ENCODE measurements at regions not wholly inside any gene's neighbourhood (a gene's known extent, or its start where the extent isn't known, plus 50 kb on each side); places are given as distances from the start of the nearest gene placed in this dataset.
"Not testable (repeated sequence)": the region's sequence is repeated elsewhere in the genome, so short reads cannot be mapped to it uniquely, and the experiment has no call there.

DNA sequence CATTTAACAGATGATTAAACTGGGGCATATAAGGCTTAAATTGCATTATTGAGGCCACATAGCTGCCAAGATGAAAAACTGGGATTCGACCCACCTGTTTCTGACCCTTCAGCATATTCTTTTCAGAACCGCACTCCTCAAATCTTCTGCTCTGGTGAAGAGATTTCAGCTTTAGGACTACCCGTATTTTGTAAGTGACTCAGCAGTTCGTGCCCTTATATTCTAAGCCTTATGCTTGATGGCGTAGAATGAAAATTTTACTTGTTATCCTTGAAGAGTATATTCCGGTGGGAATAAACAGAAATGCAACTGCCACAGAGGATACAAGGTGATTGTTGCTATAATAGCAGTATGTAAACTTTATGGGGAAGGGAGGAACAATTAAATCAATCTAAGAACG is 657.1 kb downstream of the DOK5 start:
- H3K27ac ChIP-seq: no peak overlapping the region
- H3K4me3 ChIP-seq: no peak overlapping the region
- no peak for DNase-seq (ENCODE audit: low spot score)
- TF ChIP-seq, protein P1, sequence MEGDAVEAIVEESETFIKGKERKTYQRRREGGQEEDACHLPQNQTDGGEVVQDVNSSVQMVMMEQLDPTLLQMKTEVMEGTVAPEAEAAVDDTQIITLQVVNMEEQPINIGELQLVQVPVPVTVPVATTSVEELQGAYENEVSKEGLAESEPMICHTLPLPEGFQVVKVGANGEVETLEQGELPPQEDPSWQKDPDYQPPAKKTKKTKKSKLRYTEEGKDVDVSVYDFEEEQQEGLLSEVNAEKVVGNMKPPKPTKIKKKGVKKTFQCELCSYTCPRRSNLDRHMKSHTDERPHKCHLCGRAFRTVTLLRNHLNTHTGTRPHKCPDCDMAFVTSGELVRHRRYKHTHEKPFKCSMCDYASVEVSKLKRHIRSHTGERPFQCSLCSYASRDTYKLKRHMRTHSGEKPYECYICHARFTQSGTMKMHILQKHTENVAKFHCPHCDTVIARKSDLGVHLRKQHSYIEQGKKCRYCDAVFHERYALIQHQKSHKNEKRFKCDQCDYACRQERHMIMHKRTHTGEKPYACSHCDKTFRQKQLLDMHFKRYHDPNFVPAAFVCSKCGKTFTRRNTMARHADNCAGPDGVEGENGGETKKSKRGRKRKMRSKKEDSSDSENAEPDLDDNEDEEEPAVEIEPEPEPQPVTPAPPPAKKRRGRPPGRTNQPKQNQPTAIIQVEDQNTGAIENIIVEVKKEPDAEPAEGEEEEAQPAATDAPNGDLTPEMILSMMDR (IDR thresholded peaks at IDR 0.05): no peak

DNA sequence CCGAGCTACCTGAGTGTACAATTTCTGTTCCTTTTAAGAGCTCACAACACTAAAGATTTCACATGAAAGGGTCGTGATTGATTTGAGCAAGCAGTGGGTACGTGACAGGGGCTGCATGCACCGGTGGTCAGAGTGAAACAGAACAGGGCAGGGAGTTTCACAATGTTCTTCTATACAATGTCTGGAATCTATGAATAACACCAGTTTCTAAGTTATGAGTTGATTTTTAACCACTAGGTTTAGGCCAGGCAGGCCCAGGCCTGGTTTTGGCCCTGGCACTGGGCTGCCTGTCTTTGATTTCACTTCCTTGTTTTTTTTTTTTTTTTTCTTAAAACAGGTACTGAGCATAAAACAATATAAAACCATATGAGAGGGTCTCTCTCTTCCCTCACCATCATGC is 642.2 kb downstream of the DOK5 start:
- H3K4me3 ChIP-seq; DNase-seq (ENCODE audit: low spot score); H3K27ac ChIP-seq: not testable (repeated sequence)

DNA sequence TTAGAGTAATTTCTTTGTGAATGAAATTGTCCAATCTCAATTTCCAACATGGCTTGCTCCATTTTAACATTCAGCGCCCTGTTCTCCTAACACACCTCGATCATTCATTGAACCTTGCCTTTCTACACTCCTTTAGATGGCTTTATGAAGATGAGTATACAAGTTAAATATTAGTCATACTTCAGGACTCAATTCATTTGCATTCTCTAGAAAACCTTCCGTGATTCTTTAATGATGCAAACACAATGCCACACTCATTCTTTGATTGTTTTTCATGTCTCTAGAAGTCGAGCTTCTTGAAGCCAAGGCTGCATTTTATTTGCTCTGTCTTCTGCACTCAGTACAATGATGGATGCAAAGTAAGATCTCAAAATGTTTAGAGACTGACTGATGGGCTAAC is 641.2 kb downstream of the DOK5 start:
- Histone ChIP-seq H3K27ac (no peak overlapping the region), H3K4me3 (no peak overlapping the region)
- DNase-seq (ENCODE audit: low spot score): no peak
- TF ChIP-seq, protein P1 (IDR thresholded peaks at IDR 0.05): no peak

DNA sequence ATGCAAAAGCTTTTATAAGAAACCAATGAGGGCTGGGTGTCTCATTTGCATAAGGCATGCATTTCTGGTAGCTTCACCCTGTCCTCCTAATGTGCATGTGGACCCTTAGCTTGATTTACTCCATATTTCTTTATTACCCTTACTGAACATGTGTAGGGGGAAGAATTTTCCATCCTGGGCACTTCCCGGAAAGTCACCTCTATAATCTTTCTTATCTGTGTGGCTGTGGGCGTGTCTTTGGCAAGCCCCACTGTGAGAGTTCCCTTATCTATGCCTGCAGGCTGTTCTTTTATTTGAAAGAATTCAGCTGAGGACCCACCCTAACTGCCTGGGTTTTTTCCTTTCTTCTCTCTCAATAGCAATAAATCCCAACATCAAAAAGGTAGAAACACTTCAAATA is 627.8 kb downstream of the DOK5 start:
- TF ChIP-seq, protein P1 (IDR thresholded peaks at IDR 0.05): no peak
- Histone ChIP-seq H3K27ac (no peak overlapping the region), H3K4me3 (no peak overlapping the region)
- DNase-seq (ENCODE audit: low spot score): no peak

DNA sequence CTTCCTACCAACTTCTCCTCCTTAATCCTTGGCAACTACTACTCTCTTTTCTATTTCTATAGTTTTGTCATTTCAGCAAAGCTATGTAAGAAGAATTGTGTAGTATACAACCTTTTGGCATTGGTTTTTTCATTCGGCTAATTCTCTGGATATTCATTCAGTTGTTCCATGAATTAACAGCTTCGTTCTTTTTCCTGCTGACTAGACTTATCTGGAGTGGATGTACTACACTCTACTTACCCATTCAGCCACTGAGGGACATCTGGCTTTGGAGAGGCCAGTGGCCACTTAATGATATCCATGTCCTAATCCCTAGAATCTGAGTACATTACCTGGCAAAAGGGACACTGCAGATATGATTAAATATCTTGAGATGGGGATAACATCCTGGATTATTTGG is 623.9 kb downstream of the DOK5 start:
- DNase-seq (ENCODE audit: low spot score): no peak
- no peak overlapping the region for H3K27ac ChIP-seq
- no peak overlapping the region for H3K4me3 ChIP-seq
- TF ChIP-seq, protein P1 (IDR thresholded peaks at IDR 0.05): no peak

DNA sequence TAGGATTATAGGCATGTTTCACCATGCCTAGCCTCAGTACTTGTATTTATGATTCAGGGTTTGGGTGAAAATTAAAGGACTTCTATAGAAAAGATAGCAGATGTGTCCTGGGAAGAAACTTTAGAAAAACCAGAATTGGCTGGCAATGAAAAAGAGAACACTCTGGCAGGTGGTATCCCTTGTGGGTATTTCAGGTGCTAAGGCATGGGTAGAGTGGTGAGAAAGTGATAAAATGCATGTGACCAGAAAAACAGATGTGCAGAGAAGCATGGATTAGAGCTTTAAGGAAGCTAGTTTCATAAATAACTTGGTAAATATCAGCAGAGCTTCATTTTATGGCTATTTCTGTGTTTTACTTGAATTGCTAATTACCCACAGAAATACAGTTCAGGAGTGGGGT is 622.2 kb downstream of the DOK5 start:
- no peak overlapping the region for H3K27ac ChIP-seq
- DNase-seq (ENCODE audit: low spot score): no peak
- H3K4me3 ChIP-seq: no peak overlapping the region
- TF ChIP-seq, protein P1 (IDR thresholded peaks at IDR 0.05): no peak

DNA sequence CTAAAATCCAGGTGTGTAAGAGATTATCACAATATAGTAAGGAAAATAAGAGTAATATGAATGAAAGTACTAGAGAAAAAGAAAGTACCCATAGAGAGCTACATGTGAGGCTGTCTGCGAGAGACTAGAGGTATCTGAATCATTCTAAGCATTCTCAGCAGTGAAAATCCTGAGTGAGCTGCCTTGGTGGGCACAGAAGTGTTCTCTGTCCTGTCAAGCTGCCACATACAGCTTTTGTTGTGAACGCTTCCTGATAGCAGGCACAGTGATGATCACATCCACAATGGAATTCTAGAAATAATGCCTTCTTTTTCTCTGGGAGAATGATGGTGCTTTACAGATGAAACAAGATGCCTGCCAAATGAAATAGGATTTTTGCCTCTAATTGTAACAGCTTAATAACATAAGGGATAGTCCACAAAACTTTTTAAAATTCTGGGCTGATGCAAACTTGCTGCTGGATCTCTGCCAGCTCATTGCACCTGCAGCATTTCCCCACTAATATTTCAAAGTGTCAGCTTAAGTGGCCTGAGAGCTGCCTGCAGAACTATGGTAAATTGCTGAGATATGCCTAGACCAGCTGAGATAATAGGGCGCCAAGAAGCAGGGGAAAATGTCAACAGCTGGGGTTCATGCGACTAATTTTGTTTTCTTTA is 620.5 kb downstream of the DOK5 start:
- Histone ChIP-seq H3K4me3 (no peak overlapping the region), H3K27ac (no peak overlapping the region)
- DNase-seq (ENCODE audit: low spot score): no peak
- TF ChIP-seq, protein P1 (IDR thresholded peaks at IDR 0.05): no peak
